Thoracic aorta (tissue), 2 donors: ENCODE measurements at regions not wholly inside any gene's neighbourhood (a gene's known extent, or its start where the extent isn't known, plus 50 kb on each side); places are given as distances from the start of the nearest gene placed in this dataset.

Experiments
- ATAC-seq: fragments of 150-250 bp; one replicate; pipeline ENCODE4 v1.8.0; 2017; ENCODE audit warnings: low read depth; ENCODE audit not compliant: insufficient number of reproducible peaks, low FRiP score
- DNase-seq: peaks from one replicate; pipeline ENCODE4 v3.0.0-alpha.2; 2020; ENCODE audit warnings: low spot score
- H3K27ac ChIP-seq, 2 donors: fragments of 200-600 bp; sonication (generic); 1 replicate in 1 of 2; 2 replicates in 1 of 2; pipeline ENCODE4 v1.5.1; 2016; ENCODE audit warnings: mild to moderate bottlenecking in 2 of 2, moderate library complexity in 2 of 2
- H3K27me3 ChIP-seq: fragments of 200-600 bp; sonication (generic); replicated peaks from 2 replicates; pipeline ENCODE4 v1.6.0; 2016; ENCODE audit warnings: mild to moderate bottlenecking; ENCODE audit not compliant: insufficient read depth
- H3K36me3 ChIP-seq: fragments of 200-600 bp; sonication (generic); one replicate; pipeline ENCODE4 v1.5.1; 2016
- H3K4me1 ChIP-seq, 2 donors: fragments of 200-600 bp; sonication (generic); 1 replicate in 1 of 2; 2 replicates in 1 of 2; pipeline versions ENCODE4 v1.5.1 to v1.6.0; 2016; ENCODE audit warnings: low read depth in 2 of 2, mild to moderate bottlenecking in 1 of 2; ENCODE audit not compliant: control insufficient read depth in 1 of 2
- H3K4me3 ChIP-seq: fragments of 200-600 bp; sonication (generic); 2 replicates; pipeline ENCODE4 v1.5.1; 2016; ENCODE audit warnings: mild to moderate bottlenecking
- H3K9me3 ChIP-seq: fragments of 200-600 bp; sonication (generic); 2 replicates; pipeline ENCODE4 v1.5.1; 2016
- CTCF ChIP-seq: fragments of 200-600 bp; sonication (generic); IDR thresholded peaks from one replicate; pipeline ENCODE4 v1.5.1; 2019; ENCODE audit warnings: antibody characterized with exemption

- no peaks in the 10 kb centered on the region for H3K9me3 ChIP-seq
- H3K27me3 ChIP-seq = no peaks in the 10 kb centered on the region
- no peak for TF ChIP-seq CTCF
- H3K4me1 ChIP-seq = peaks cover 30 to 64% of the 10 kb centered on the region in 2 donors
- peak overlapping the region; percentile 55 for H3K4me3 ChIP-seq
- ATAC-seq (no peak), DNase-seq (no peak)
- H3K36me3 ChIP-seq = peaks cover 14% of the 10 kb centered on the region
- H3K27ac ChIP-seq = peak overlapping the region; percentile 12 to 86
Observed at GRCh38 chr6:71411882-71412281, 123.3 kb downstream of the OGFRL1 start.

- Histone ChIP-seq H3K4me1 (peaks cover 33 to 72% of the 10 kb centered on the region in 2 donors), H3K9me3 (no peaks in the 10 kb centered on the region), H3K4me3 (peak overlapping the region; percentile 55), H3K27me3 (no peaks in the 10 kb centered on the region), H3K27ac (peak overlapping the region; percentile 12 to 86), H3K36me3 (peaks cover 15% of the 10 kb centered on the region)
- no peak for TF ChIP-seq CTCF
- no peak for DNase-seq
- peak; percentile 24 for ATAC-seq
Observed at GRCh38 chr6:71412559-71413140, 124.0 kb downstream of the OGFRL1 start.

GRCh38 chr6:71414486-71414885 is 125.9 kb downstream of the OGFRL1 start:
- no peak for TF ChIP-seq CTCF
- ATAC-seq (no peak), DNase-seq (no peak)
- Histone ChIP-seq H3K4me1 (peaks cover 36 to 76% of the 10 kb centered on the region in 2 donors), H3K27me3 (no peaks in the 10 kb centered on the region), H3K4me3 (no peak overlapping the region), H3K9me3 (no peaks in the 10 kb centered on the region), H3K27ac (no peak overlapping the region), H3K36me3 (peaks cover 15% of the 10 kb centered on the region)

GRCh38 chr6:71419217-71420094 is 130.8 kb downstream of the OGFRL1 start:
- H3K4me3 ChIP-seq = peak overlapping the region; percentile 85
- peaks cover 15% of the 10 kb centered on the region for H3K36me3 ChIP-seq
- no peak for TF ChIP-seq CTCF
- no peaks in the 10 kb centered on the region for H3K27me3 ChIP-seq
- DNase-seq (no peak), ATAC-seq (no peak)
- peak overlapping the region; percentile 95 to 97 for H3K27ac ChIP-seq
- H3K9me3 ChIP-seq = no peaks in the 10 kb centered on the region
- H3K4me1 ChIP-seq = peaks cover 10 to 32% of the 10 kb centered on the region in 2 donors

- H3K9me3 ChIP-seq = no peaks in the 10 kb centered on the region
- TF ChIP-seq CTCF = peak; percentile 40
- DNase-seq (no peak), ATAC-seq (peak; percentile 73)
- peak overlapping the region; percentile 95 to 97 for H3K27ac ChIP-seq
- peak overlapping the region; percentile 85 for H3K4me3 ChIP-seq
- H3K4me1 ChIP-seq = peaks cover 10 to 24% of the 10 kb centered on the region in 2 donors
- H3K36me3 ChIP-seq = peaks cover 15% of the 10 kb centered on the region
- no peaks in the 10 kb centered on the region for H3K27me3 ChIP-seq
Observed at GRCh38 chr6:71420095-71420692, 131.6 kb downstream of the OGFRL1 start.
